IMR-90 (cell line): ENCODE measurements at regions not wholly inside any gene's neighbourhood (a gene's known extent, or its start where the extent isn't known, plus 50 kb on each side); places are given as distances from the start of the nearest gene placed in this dataset.

ENCODE experiments used
- ATAC-seq: fragments of 200-7000 bp; cut with Tn5 transposase; 2 replicates; pipeline ENCODE4 v1.9.1; 2020; ENCODE audit warnings: low read depth, mild to moderate bottlenecking, moderate library complexity
- BruUV-seq: library from RNA; stranded (reverse); fragments of 400-500 nt; replicated peaks from 2 replicates; lab custom pipeline; 2021; lab: Mats Ljungman, UMichigan
- CTCF ChIA-PET: fragments of 300-600 bp; formaldehyde crosslinking; extraction: SDS; loops from one replicate; lab custom pipeline; 2021; ENCODE audit warnings: antibody characterized with exemption; lab: Yijun Ruan, JAX
- POLR2A ChIA-PET: fragments of 300-600 bp; sonication (Branson Sonifier 250); formaldehyde crosslinking; loops from one replicate; lab custom pipeline; 2022; ENCODE audit warnings: antibody characterized with exemption; ENCODE audit not compliant: unreplicated experiment; lab: Charles Lee
- DNase-seq: peaks from one replicate; pipeline ENCODE4 v3.0.0; 2013
- H2AFZ ChIP-seq: replicated peaks from 2 replicates; pipeline ENCODE3; 2013; ENCODE audit warnings: low read length, mild to moderate bottlenecking; ENCODE audit not compliant: poor library complexity
- H2AK5ac ChIP-seq: 2 replicates; pipeline ENCODE4 v1.6.1; 2013; ENCODE audit warnings: low read depth, low read length, inconsistent platforms
- H2AK9ac ChIP-seq: replicated peaks from 2 replicates; pipeline ENCODE3; 2013; ENCODE audit warnings: mild to moderate bottlenecking, low read depth, low read length, moderate library complexity; ENCODE audit not compliant: poor library complexity
- H2BK120ac ChIP-seq: 2 replicates; pipeline ENCODE4 v1.6.1; 2013; ENCODE audit warnings: low read depth, low read length, inconsistent platforms
- H2BK15ac ChIP-seq: 3 replicates; pipeline ENCODE4 v1.6.1; 2013; ENCODE audit warnings: low read depth, low read length, inconsistent platforms
- H2BK20ac ChIP-seq: 2 replicates; pipeline ENCODE4 v1.6.1; 2013; ENCODE audit warnings: low read depth, mild to moderate bottlenecking, inconsistent platforms, low read length, moderate library complexity
- H2BK5ac ChIP-seq: 2 replicates; pipeline ENCODE4 v1.6.1; 2013; ENCODE audit warnings: mild to moderate bottlenecking, low read depth, low read length, inconsistent platforms; ENCODE audit not compliant: poor library complexity, severe bottlenecking
- H3K14ac ChIP-seq: replicated peaks from 2 replicates; pipeline ENCODE4 v1.6.1; 2013; ENCODE audit warnings: low read depth, low read length, inconsistent platforms
- H3K18ac ChIP-seq: 2 replicates; pipeline ENCODE4 v1.6.1; 2013; ENCODE audit warnings: low read depth, low read length, control low read depth
- H3K23ac ChIP-seq: 2 replicates; pipeline ENCODE4 v1.6.1; 2013; ENCODE audit warnings: low read depth, low read length, inconsistent platforms
- H3K27ac ChIP-seq: 2 replicates; pipeline ENCODE4 v1.5.1; 2013; ENCODE audit warnings: mild to moderate bottlenecking, control low read depth, low read length; ENCODE audit not compliant: insufficient read depth
- H3K27me3 ChIP-seq: 2 replicates; pipeline ENCODE4 v1.6.1; 2013; ENCODE audit warnings: low read length; ENCODE audit not compliant: control insufficient read depth, insufficient read depth
- H3K36me3 ChIP-seq: 2 replicates; pipeline ENCODE4 v1.6.1; 2013; ENCODE audit warnings: low read length, mixed read lengths; ENCODE audit not compliant: control insufficient read depth, insufficient read depth
- H3K4ac ChIP-seq: 2 replicates; pipeline ENCODE4 v1.6.1; 2013; ENCODE audit warnings: low read depth, low read length, inconsistent platforms
- H3K4me1 ChIP-seq: 2 replicates; pipeline ENCODE4 v1.6.1; 2013; ENCODE audit warnings: low read length, mixed read lengths; ENCODE audit not compliant: control insufficient read depth, insufficient read depth
- H3K4me2 ChIP-seq: 2 replicates; pipeline ENCODE4 v1.6.1; 2013; ENCODE audit warnings: low read depth, mild to moderate bottlenecking, control low read depth, low read length, moderate library complexity
- H3K4me3 ChIP-seq: 2 replicates; pipeline ENCODE4 v1.5.1; 2013; ENCODE audit warnings: low read depth, mild to moderate bottlenecking, control low read depth, low read length, moderate library complexity; ENCODE audit not compliant: insufficient read depth
- H3K56ac ChIP-seq: 2 replicates; pipeline ENCODE4 v1.6.1; 2013; ENCODE audit warnings: low read length, inconsistent platforms; ENCODE audit not compliant: insufficient read depth; ENCODE audit errors: extremely low read depth
- H3K79me1 ChIP-seq, 2 experiments: 2 replicates each; pipeline ENCODE4 v1.6.1; 2013; ENCODE audit warnings: low read length in 2 of 2, inconsistent platforms in 1 of 2, low read depth in 1 of 2
- H3K9ac ChIP-seq: 2 replicates; pipeline ENCODE4 v1.6.1; 2013; ENCODE audit warnings: low read depth, low read length, control low read depth
- H3K9me1 ChIP-seq: 2 replicates; pipeline ENCODE4 v1.6.1; 2013; ENCODE audit warnings: low read length, inconsistent platforms; ENCODE audit not compliant: insufficient read depth
- H3K9me3 ChIP-seq: 2 replicates; pipeline ENCODE4 v1.6.1; 2013; ENCODE audit warnings: low read length; ENCODE audit not compliant: control insufficient read depth, insufficient read depth
- H4K20me1 ChIP-seq: 2 replicates; pipeline ENCODE4 v1.6.1; 2013; ENCODE audit warnings: low read length, inconsistent platforms; ENCODE audit not compliant: insufficient read depth
- H4K5ac ChIP-seq: 2 replicates; pipeline ENCODE4 v1.6.1; 2013; ENCODE audit warnings: mild to moderate bottlenecking, low read depth, low read length, control low read depth
- H4K8ac ChIP-seq, 2 experiments: 2 replicates each; pipeline ENCODE4 v1.6.1; 2013; ENCODE audit warnings: low read depth in 2 of 2, low read length in 2 of 2, control low read depth in 1 of 2, inconsistent platforms in 1 of 2
- H4K91ac ChIP-seq: 2 replicates; pipeline ENCODE4 v1.6.1; 2013; ENCODE audit warnings: low read depth, low read length, inconsistent platforms; ENCODE audit not compliant: insufficient read depth
- CEBPB ChIP-seq: IDR thresholded peaks from 2 replicates; pipeline ENCODE4 v1.6.1; 2012; ENCODE audit warnings: low read depth, low read length, improper control_type of control experiment
- CHD1 ChIP-seq: IDR thresholded peaks from 2 replicates; pipeline ENCODE4 v1.6.1; 2012; ENCODE audit warnings: low read depth, low read length, improper control_type of control experiment
- CTCF ChIP-seq: conservative IDR thresholded peaks from 2 replicates; pipeline ENCODE4 v1.5.1; 2012; ENCODE audit warnings: mild to moderate bottlenecking, low read depth, low read length, improper control_type of control experiment
- MAZ ChIP-seq: IDR thresholded peaks from 2 replicates; pipeline ENCODE4 v1.6.1; 2012; ENCODE audit warnings: low read depth, mild to moderate bottlenecking, low read length, improper control_type of control experiment, moderate library complexity, borderline replicate concordance
- MXI1 ChIP-seq: IDR thresholded peaks from 2 replicates; pipeline ENCODE4 v1.6.1; 2012; ENCODE audit warnings: low read depth, mild to moderate bottlenecking, low read length, moderate library complexity, borderline replicate concordance
- NFE2L2 ChIP-seq: fragments of 150-350 bp; IDR thresholded peaks from 2 replicates; pipeline ENCODE4 v1.6.1; 2016; ENCODE audit warnings: low read depth, mild to moderate bottlenecking, low read length
- POLR2A ChIP-seq: IDR thresholded peaks from 2 replicates; pipeline ENCODE4 v1.6.1; 2012; ENCODE audit warnings: mild to moderate bottlenecking, low read depth, low read length
- RAD21 ChIP-seq: IDR thresholded peaks from 2 replicates; pipeline ENCODE4 v1.6.1; 2012; ENCODE audit warnings: low read length, improper control_type of control experiment
- RCOR1 ChIP-seq: IDR thresholded peaks from 2 replicates; pipeline ENCODE4 v1.6.1; 2012; ENCODE audit warnings: mild to moderate bottlenecking, low read length, improper control_type of control experiment; ENCODE audit not compliant: insufficient replicate concordance
- RFX5 ChIP-seq: IDR thresholded peaks from 2 replicates; pipeline ENCODE4 v1.8.0; 2012; ENCODE audit warnings: low read depth, mild to moderate bottlenecking, low read length, moderate library complexity
- SMC3 ChIP-seq: fragments of 150-350 bp; IDR thresholded peaks from 2 replicates; pipeline ENCODE4 v1.6.1; 2016; ENCODE audit warnings: low read depth, mild to moderate bottlenecking, antibody characterized with exemption, low read length, moderate library complexity
- USF2 ChIP-seq: fragments of 150-350 bp; IDR thresholded peaks from 2 replicates; pipeline ENCODE4 v1.6.1; 2017; ENCODE audit warnings: mild to moderate bottlenecking, antibody characterized with exemption, low read length, low read depth
- dilution Hi-C: fragments of 300-500 bp; cut with HindIII; formaldehyde crosslinking; loops from one replicate; pipeline ENCODE4 v1.14.3; 2018; ENCODE audit warnings: low sequenced_read_pairs; ENCODE audit not compliant: unreplicated experiment
- in situ Hi-C: fragments of 300-500 bp; cut with MboI; formaldehyde crosslinking; loops from 3 replicates; pipeline ENCODE4 v1.14.3; 2019; ENCODE audit warnings: low sequenced_read_pairs, inconsistent platforms, mixed read lengths
- intact Hi-C: fragments of 100-400 bp; cut with micrococcal nuclease; formaldehyde crosslinking; loops from 2 replicates; pipeline ENCODE4 v1.10.0; 2022

GRCh38 chr4:71288875-71289274 lies 49.9 kb upstream of the SLC4A4 start:
- ATAC-seq (no peak), DNase-seq (no peak)
- Histone ChIP-seq H3K18ac (0 out of 2 replicates have a peak overlapping the region, but pooled peaks have one; percentile 35), H3K4me3 (no peak overlapping the region), H3K9me3 (no peaks in the 10 kb centered on the region), H2BK20ac (no peak overlapping the region), H2BK120ac (no peak overlapping the region), H3K27ac (no peak overlapping the region), H3K27me3 (no peaks in the 10 kb centered on the region), H3K4me1 (peaks cover 8% of the 10 kb centered on the region), H4K20me1 (no peaks in the 10 kb centered on the region), H3K4ac (no peak overlapping the region; the same call in 1 of the 2 replicates), H3K9ac (no peak overlapping the region), H2AFZ (no peak overlapping the region), H3K23ac (no peak overlapping the region), H3K9me1 (0 out of 2 replicates have a peak, but pooled peaks cover 7% of the 10 kb centered on the region), H3K14ac (no peak overlapping the region), H2BK15ac (no peak overlapping the region), H4K8ac (no peak overlapping the region), H4K5ac (no peak overlapping the region), H4K91ac (peak overlapping the region; percentile 8; the same call in 1 of the 2 replicates), H3K4me2 (no peak overlapping the region), H2BK5ac (peak overlapping the region; percentile 7), H2AK9ac (no peak overlapping the region), H2AK5ac (0 out of 2 replicates have a peak overlapping the region, but pooled peaks have one; percentile 31), H3K36me3 (no peaks in the 10 kb centered on the region; the same call in 1 of the 2 replicates), H3K79me1 (peaks cover 11 to 34% of the 10 kb centered on the region in 2 experiments; a peak in 3 of 4 replicates), H3K56ac (no peak overlapping the region)
- ChIA-PET POLR2A (no interaction called here), CTCF (no interaction called here)
- in situ Hi-C loops (no loop called here), dilution Hi-C loops (no loop called here), intact Hi-C loops (no loop called here)
- BruUV-seq: no TSS peak
- no peak for TF ChIP-seq RAD21
- no peak for TF ChIP-seq USF2
- TF ChIP-seq RFX5: no peak
- no peak for TF ChIP-seq POLR2A
- no peak for TF ChIP-seq SMC3
- TF ChIP-seq MAZ: no peak
- no peak for TF ChIP-seq MXI1
- TF ChIP-seq RCOR1: no peak
- no peak for TF ChIP-seq CHD1
- TF ChIP-seq NFE2L2: no peak
- TF ChIP-seq CTCF: no peak
- TF ChIP-seq CEBPB: no peak
